Panc1 (cell line): ENCODE measurements at regions not wholly inside any gene's neighbourhood (a gene's known extent, or its start where the extent isn't known, plus 50 kb on each side); places are given as distances from the start of the nearest gene placed in this dataset.
"Not testable (repeated sequence)": the region's sequence is repeated elsewhere in the genome, so short reads cannot be mapped to it uniquely, and the experiment has no call there.

ENCODE experiments used
- POLR2AphosphoS5 ChIP-seq: IDR thresholded peaks from 2 replicates; pipeline ENCODE4 v1.6.1; 2012; ENCODE audit warnings: mild to moderate bottlenecking, low read depth, low read length, moderate library complexity
- TF ChIP-seq, protein P1 (sequence below): fragments of 450-650 bp; IDR thresholded peaks from 2 replicates; pipeline ENCODE4 v1.5.1; 2017; ENCODE audit warnings: mild to moderate bottlenecking

DNA sequence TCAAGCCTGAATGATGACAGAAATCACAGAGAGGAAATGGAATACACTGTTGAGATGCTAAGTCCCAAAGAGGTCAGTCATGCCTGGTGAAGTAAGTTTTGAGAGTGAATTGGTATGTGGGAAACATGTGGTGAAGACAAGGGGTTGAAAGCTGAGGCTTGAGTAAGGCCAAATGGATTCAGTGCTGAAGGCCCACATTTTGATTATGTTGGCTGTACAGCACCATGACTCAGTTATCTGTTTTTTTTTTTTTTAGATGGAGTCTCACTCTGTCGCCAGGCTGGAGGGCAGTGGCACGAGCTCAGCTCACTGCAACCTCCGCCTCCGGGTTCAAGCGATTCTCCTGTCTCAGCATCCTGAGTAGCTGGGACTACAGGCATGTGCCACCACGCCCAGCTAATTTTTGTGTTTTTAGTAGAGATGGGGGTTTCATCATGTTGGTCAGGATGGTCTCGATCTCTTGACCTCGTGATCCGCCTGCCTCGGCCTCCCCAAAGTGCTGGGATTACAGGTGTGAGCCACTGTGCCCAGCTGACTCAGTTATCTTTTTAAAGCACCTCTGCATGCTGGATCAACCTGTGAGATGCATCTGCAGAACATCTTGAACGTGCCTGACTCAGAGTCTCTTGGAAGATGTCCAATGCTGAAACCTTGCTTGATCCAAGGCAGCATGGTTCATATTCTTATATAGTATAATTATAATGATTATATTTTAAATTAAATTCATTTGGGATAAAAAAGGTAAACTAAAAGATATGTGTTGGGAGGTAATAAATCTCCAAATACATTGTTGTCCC lies 829.8 kb downstream of the TNS3 start:
- TF ChIP-seq, protein P1, sequence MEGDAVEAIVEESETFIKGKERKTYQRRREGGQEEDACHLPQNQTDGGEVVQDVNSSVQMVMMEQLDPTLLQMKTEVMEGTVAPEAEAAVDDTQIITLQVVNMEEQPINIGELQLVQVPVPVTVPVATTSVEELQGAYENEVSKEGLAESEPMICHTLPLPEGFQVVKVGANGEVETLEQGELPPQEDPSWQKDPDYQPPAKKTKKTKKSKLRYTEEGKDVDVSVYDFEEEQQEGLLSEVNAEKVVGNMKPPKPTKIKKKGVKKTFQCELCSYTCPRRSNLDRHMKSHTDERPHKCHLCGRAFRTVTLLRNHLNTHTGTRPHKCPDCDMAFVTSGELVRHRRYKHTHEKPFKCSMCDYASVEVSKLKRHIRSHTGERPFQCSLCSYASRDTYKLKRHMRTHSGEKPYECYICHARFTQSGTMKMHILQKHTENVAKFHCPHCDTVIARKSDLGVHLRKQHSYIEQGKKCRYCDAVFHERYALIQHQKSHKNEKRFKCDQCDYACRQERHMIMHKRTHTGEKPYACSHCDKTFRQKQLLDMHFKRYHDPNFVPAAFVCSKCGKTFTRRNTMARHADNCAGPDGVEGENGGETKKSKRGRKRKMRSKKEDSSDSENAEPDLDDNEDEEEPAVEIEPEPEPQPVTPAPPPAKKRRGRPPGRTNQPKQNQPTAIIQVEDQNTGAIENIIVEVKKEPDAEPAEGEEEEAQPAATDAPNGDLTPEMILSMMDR: not testable (repeated sequence)
- not testable (repeated sequence) for TF ChIP-seq POLR2AphosphoS5
